H9 (cell line): ENCODE measurements at regions not wholly inside any gene's neighbourhood (a gene's known extent, or its start where the extent isn't known, plus 50 kb on each side); places are given as distances from the start of the nearest gene placed in this dataset.

ENCODE experiments used
- DNase-seq: peaks from one replicate; pipeline ENCODE4 v3.0.0-alpha.2; 2017
- H2AFZ ChIP-seq: one replicate; pipeline ENCODE4 v1.6.1; 2013; ENCODE audit warnings: mild to moderate bottlenecking, low read length, control low read depth, moderate library complexity
- H2AK5ac ChIP-seq: 2 replicates; pipeline ENCODE4 v1.6.1; 2013; ENCODE audit warnings: low read length, control low read depth, mixed read lengths; ENCODE audit not compliant: insufficient read length
- H2BK120ac ChIP-seq: one replicate; pipeline ENCODE4 v1.6.1; 2013; ENCODE audit warnings: low read depth, mild to moderate bottlenecking, low read length, control low read depth, inconsistent platforms; ENCODE audit not compliant: poor library complexity, severe bottlenecking
- H2BK12ac ChIP-seq: 2 replicates; pipeline ENCODE4 v1.6.1; 2013; ENCODE audit warnings: low read length, control low read depth, mixed read lengths, low read depth; ENCODE audit not compliant: insufficient read length
- H2BK15ac ChIP-seq: 2 replicates; pipeline ENCODE4 v1.6.1; 2013; ENCODE audit warnings: low read depth, low read length, control low read depth
- H2BK20ac ChIP-seq: one replicate; pipeline ENCODE4 v1.6.1; 2013; ENCODE audit warnings: low read depth, mild to moderate bottlenecking, low read length, control low read depth, inconsistent platforms; ENCODE audit not compliant: poor library complexity, severe bottlenecking
- H2BK5ac ChIP-seq: 2 replicates; pipeline ENCODE4 v1.6.1; 2013; ENCODE audit warnings: low read length, control low read depth, mixed read lengths; ENCODE audit not compliant: insufficient read length
- H3K14ac ChIP-seq: 2 replicates; pipeline ENCODE4 v1.6.1; 2013; ENCODE audit warnings: low read length, control low read depth; ENCODE audit not compliant: insufficient read depth
- H3K18ac ChIP-seq: 2 replicates; pipeline ENCODE4 v1.6.1; 2013; ENCODE audit warnings: low read depth, mild to moderate bottlenecking, mixed read lengths, low read length, control low read depth; ENCODE audit not compliant: insufficient read length
- H3K23ac ChIP-seq: 2 replicates; pipeline ENCODE4 v1.6.1; 2013; ENCODE audit warnings: low read length, control low read depth, mixed read lengths, low read depth; ENCODE audit not compliant: insufficient read length
- H3K23me2 ChIP-seq: 2 replicates; pipeline ENCODE4 v1.6.1; 2013; ENCODE audit warnings: low read depth, mild to moderate bottlenecking, mixed read lengths, low read length, control low read depth; ENCODE audit not compliant: insufficient read length, poor library complexity, severe bottlenecking
- H3K27ac ChIP-seq: 2 replicates; pipeline ENCODE4 v1.5.1; 2013; ENCODE audit warnings: low read length, control low read depth, mixed read lengths, low read depth; ENCODE audit not compliant: insufficient read length
- H3K27me3 ChIP-seq: 2 replicates; pipeline ENCODE4 v1.6.1; 2013; ENCODE audit warnings: low read length, control low read depth, inconsistent platforms; ENCODE audit not compliant: insufficient read depth
- H3K4ac ChIP-seq: 2 replicates; pipeline ENCODE4 v1.6.1; 2013; ENCODE audit warnings: low read depth, mild to moderate bottlenecking, control low read depth, inconsistent platforms, low read length, moderate library complexity
- H3K4me1 ChIP-seq: 2 replicates; pipeline ENCODE4 v1.6.1; 2013; ENCODE audit warnings: low read length, control low read depth, inconsistent platforms; ENCODE audit not compliant: insufficient read depth
- H3K4me2 ChIP-seq: 2 replicates; pipeline ENCODE4 v1.6.1; 2013; ENCODE audit warnings: low read length, control low read depth, mixed read lengths; ENCODE audit not compliant: insufficient read length, insufficient read depth
- H3K56ac ChIP-seq: 2 replicates; pipeline ENCODE4 v1.6.1; 2013; ENCODE audit warnings: low read depth, mild to moderate bottlenecking, mixed read lengths, low read length, control low read depth; ENCODE audit not compliant: insufficient read length
- H3K79me1 ChIP-seq: 2 replicates; pipeline ENCODE4 v1.6.1; 2013; ENCODE audit warnings: low read depth, mild to moderate bottlenecking, moderate library complexity, low read length, control low read depth, inconsistent platforms; ENCODE audit not compliant: insufficient read depth, poor library complexity, severe bottlenecking
- H3K79me2 ChIP-seq: 2 replicates; pipeline ENCODE4 v1.6.1; 2013; ENCODE audit warnings: low read length, control low read depth, inconsistent platforms; ENCODE audit not compliant: insufficient read depth
- H3K9ac ChIP-seq: 2 replicates; pipeline ENCODE4 v1.6.1; 2013; ENCODE audit warnings: low read length, control low read depth, mixed read lengths; ENCODE audit not compliant: insufficient read length; ENCODE audit errors: extremely low read depth
- H3K9me3 ChIP-seq: one replicate; pipeline ENCODE4 v1.6.1; 2013; ENCODE audit warnings: low read depth, low read length, inconsistent platforms; ENCODE audit not compliant: control insufficient read depth
- H3T11ph ChIP-seq: one replicate; pipeline ENCODE4 v1.6.1; 2013; ENCODE audit warnings: mild to moderate bottlenecking, low read length, control low read depth, inconsistent platforms
- H4K20me1 ChIP-seq: one replicate; pipeline ENCODE4 v1.6.1; 2013; ENCODE audit not compliant: control insufficient read depth, insufficient read length, insufficient read depth
- H4K5ac ChIP-seq: 2 replicates; pipeline ENCODE4 v1.6.1; 2013; ENCODE audit warnings: low read depth, mild to moderate bottlenecking, mixed read lengths, low read length, control low read depth; ENCODE audit not compliant: insufficient read length
- H4K8ac ChIP-seq: replicated peaks from 2 replicates; pipeline ENCODE4 v1.6.1; 2013; ENCODE audit warnings: low read length, control low read depth, mixed read lengths, low read depth; ENCODE audit not compliant: insufficient read length
- H4K91ac ChIP-seq: 2 replicates; pipeline ENCODE4 v1.6.1; 2013; ENCODE audit warnings: low read depth, mild to moderate bottlenecking, moderate library complexity, mixed read lengths, low read length, control low read depth; ENCODE audit not compliant: insufficient read length
- H3K27ac Mint-ChIP-seq, 3 experiments: 2 replicates in 2 of 3; 3 replicates in 1 of 3; pipeline ENCODE4 v1.8.0; 2020 to 2021; ENCODE audit warnings: mixed read lengths in 3 of 3, mild to moderate bottlenecking in 1 of 3, moderate library complexity in 1 of 3
- H3K27me3 Mint-ChIP-seq: 2 replicates; pipeline ENCODE4 v1.8.0; 2021; ENCODE audit warnings: low read depth, mild to moderate bottlenecking, moderate library complexity, mixed read lengths
- H3K36me3 Mint-ChIP-seq, 3 experiments: 2 replicates in 2 of 3; 3 replicates in 1 of 3; pipeline ENCODE4 v1.8.0; 2020 to 2021; ENCODE audit warnings: low read depth in 3 of 3, mixed read lengths in 3 of 3; ENCODE audit not compliant: insufficient read depth in 1 of 3
- H3K4me1 Mint-ChIP-seq, 2 experiments: 2 replicates each; pipeline ENCODE4 v1.8.0; 2020; ENCODE audit warnings: mixed read lengths in 2 of 2
- H3K4me3 Mint-ChIP-seq, 2 experiments: 2 replicates in 1 of 2; 3 replicates in 1 of 2; pipeline ENCODE4 v1.8.0; 2020 to 2021; ENCODE audit warnings: mild to moderate bottlenecking in 2 of 2, mixed read lengths in 2 of 2, moderate library complexity in 1 of 2
- H3K9me3 Mint-ChIP-seq, 2 experiments: 2 replicates in 1 of 2; 3 replicates in 1 of 2; pipeline ENCODE4 v1.8.0; 2020; ENCODE audit warnings: mild to moderate bottlenecking in 2 of 2, mixed read lengths in 2 of 2, moderate library complexity in 1 of 2
- WGBS: extraction: QIAGEN DNeasy Blood & Tissue Kit; methylation state at CpG from one replicate; pipeline ENCODE4 v1.1.7; 2013; ENCODE audit warnings: missing lambda C conversion rate, low lambda C conversion rate, mixed read lengths; ENCODE audit not compliant: insufficient read length; ENCODE audit errors: extremely low coverage; 5-methylcytosine and 5-hydroxymethylcytosine counted together
- TF ChIP-seq, protein P1 (sequence below): fragments of 200-600 bp; sonication (generic); conservative IDR thresholded peaks from 3 replicates; pipeline ENCODE4 v1.8.0; 2021; ENCODE audit warnings: antibody characterized with exemption, mild to moderate bottlenecking

DNA sequence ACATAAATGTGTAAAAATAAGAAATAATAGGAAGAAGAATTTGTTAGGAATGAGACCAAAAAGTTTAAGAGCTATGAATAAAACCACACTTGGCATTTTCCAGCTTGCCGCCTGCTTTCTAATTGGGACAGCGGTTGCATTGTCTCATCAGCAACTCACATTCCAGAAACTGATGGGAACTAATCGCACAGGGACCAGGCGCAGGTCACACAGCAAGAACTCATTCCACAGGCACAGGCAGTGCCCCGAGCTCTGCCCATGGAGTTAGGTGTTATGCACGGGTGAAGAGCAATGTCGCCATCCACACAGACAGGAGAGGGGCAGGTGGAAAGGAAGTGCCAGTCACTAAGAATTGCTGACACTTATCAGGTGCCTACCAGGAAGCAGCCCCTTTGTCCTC lies 279.9 kb downstream of the NSG2 start:
- H3T11ph ChIP-seq = no peak overlapping the region
- no CpG with 5 or more reads among the region's 7 CpGs for WGBS

More for the DNA sequence above, 279.9 kb downstream of the NSG2 start:
- Histone ChIP-seq H3K14ac (no peak overlapping the region), H3K23ac (no peak overlapping the region), H3K23me2 (no peaks in the 10 kb centered on the region), H2AFZ (no peak overlapping the region), H3K9ac (no peak overlapping the region), H2BK5ac (no peak overlapping the region), H4K91ac (no peak overlapping the region), H2BK15ac (no peak overlapping the region), H3K56ac (no peak overlapping the region), H2BK20ac (no peak overlapping the region), H3K4ac (no peak overlapping the region), H3K27me3 (no peaks in the 10 kb centered on the region), H4K5ac (no peak overlapping the region), H3K9me3 (no peaks in the 10 kb centered on the region), H4K20me1 (no peaks in the 10 kb centered on the region), H3K4me2 (no peak overlapping the region), H2BK120ac (no peak overlapping the region), H3K79me1 (no peaks in the 10 kb centered on the region), H2AK5ac (no peak overlapping the region), H3K27ac (no peak overlapping the region), H3K79me2 (no peaks in the 10 kb centered on the region), H3K18ac (no peak overlapping the region), H2BK12ac (no peak overlapping the region), H4K8ac (no peak overlapping the region), H3K4me1 (peaks cover 7% of the 10 kb centered on the region; the same call in 1 of the 2 replicates)
- no peaks in the 10 kb centered on the region for H3K36me3 Mint-ChIP-seq
- peaks cover 28 to 30% of the 10 kb centered on the region in 2 experiments for H3K4me1 Mint-ChIP-seq
- peaks cover 19% of the 10 kb centered on the region for H3K27me3 Mint-ChIP-seq
- DNase-seq = no peak
- H3K4me3 Mint-ChIP-seq = no peak overlapping the region
- H3K9me3 Mint-ChIP-seq = no peaks in the 10 kb centered on the region
- TF ChIP-seq, protein P1, sequence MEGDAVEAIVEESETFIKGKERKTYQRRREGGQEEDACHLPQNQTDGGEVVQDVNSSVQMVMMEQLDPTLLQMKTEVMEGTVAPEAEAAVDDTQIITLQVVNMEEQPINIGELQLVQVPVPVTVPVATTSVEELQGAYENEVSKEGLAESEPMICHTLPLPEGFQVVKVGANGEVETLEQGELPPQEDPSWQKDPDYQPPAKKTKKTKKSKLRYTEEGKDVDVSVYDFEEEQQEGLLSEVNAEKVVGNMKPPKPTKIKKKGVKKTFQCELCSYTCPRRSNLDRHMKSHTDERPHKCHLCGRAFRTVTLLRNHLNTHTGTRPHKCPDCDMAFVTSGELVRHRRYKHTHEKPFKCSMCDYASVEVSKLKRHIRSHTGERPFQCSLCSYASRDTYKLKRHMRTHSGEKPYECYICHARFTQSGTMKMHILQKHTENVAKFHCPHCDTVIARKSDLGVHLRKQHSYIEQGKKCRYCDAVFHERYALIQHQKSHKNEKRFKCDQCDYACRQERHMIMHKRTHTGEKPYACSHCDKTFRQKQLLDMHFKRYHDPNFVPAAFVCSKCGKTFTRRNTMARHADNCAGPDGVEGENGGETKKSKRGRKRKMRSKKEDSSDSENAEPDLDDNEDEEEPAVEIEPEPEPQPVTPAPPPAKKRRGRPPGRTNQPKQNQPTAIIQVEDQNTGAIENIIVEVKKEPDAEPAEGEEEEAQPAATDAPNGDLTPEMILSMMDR = no peak
- no peak overlapping the region for H3K27ac Mint-ChIP-seq
